ENCODE measurements at regions not wholly inside any gene's neighbourhood (a gene's known extent, or its start where the extent isn't known, plus 50 kb on each side); places are given as distances from the start of the nearest gene placed in this dataset.

DNA sequence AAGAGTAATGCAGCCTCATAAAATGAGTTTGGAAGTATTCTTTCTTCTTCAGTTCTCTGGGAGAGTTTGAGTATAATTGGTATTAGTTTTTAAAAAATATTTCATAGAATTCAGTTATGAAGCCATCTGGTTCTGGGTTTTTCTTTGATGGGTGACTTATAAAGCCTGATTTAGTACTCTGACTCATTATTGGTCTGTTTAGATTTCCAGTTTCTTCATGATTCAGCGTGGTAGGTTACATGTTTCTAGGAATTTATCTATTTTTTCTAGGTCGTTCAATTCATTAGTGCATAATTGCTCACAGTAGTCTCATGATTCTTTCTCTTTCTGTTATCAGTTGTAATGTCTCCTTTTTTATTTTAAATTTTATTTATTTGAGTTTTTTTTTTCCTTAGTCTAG, 111.2 kb downstream of the CEP44 start:
- no peak overlapping the region for H3K4me3 Mint-ChIP-seq (ENCODE audit: unreplicated experiment)
- no peaks in the 10 kb centered on the region for H3K36me3 Mint-ChIP-seq (ENCODE audit: low read depth)
- no peak overlapping the region for H3K27ac Mint-ChIP-seq (ENCODE audit: unreplicated experiment)
- TF ChIP-seq, protein P1, sequence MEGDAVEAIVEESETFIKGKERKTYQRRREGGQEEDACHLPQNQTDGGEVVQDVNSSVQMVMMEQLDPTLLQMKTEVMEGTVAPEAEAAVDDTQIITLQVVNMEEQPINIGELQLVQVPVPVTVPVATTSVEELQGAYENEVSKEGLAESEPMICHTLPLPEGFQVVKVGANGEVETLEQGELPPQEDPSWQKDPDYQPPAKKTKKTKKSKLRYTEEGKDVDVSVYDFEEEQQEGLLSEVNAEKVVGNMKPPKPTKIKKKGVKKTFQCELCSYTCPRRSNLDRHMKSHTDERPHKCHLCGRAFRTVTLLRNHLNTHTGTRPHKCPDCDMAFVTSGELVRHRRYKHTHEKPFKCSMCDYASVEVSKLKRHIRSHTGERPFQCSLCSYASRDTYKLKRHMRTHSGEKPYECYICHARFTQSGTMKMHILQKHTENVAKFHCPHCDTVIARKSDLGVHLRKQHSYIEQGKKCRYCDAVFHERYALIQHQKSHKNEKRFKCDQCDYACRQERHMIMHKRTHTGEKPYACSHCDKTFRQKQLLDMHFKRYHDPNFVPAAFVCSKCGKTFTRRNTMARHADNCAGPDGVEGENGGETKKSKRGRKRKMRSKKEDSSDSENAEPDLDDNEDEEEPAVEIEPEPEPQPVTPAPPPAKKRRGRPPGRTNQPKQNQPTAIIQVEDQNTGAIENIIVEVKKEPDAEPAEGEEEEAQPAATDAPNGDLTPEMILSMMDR (IDR thresholded peaks at IDR 0.05) = no peak
- DNase-seq (ENCODE audit: low spot score) = no peak
- H3K9me3 Mint-ChIP-seq (ENCODE audit: low read depth) = peaks cover 17% of the 10 kb centered on the region
- H3K27me3 Mint-ChIP-seq (ENCODE audit: low read depth) = peaks cover 28% of the 10 kb centered on the region
- H3K4me1 Mint-ChIP-seq (ENCODE audit: low read depth) = peaks cover 7% of the 10 kb centered on the region

DNA sequence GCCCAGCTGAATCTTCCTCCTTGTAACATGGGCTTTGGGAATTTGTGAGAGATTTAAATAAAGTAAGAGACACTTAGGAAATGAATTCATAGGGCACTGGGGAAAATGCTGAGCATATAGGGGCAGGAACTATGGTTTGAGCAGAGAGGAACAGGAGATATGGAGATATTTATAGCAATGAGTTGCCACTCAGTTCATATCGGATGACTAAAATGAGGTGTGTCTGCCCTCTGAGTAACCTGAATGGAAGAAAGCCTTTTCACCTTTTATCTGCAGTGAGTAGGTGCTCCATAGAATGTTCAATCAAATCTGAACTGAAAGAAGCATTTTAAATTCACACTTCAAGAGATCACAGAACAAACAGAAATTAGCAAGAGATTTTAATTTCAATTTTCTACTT, 105.7 kb downstream of the CEP44 start:
- no peak for DNase-seq (ENCODE audit: low spot score)
- no peaks in the 10 kb centered on the region for H3K36me3 Mint-ChIP-seq (ENCODE audit: low read depth)

DNA sequence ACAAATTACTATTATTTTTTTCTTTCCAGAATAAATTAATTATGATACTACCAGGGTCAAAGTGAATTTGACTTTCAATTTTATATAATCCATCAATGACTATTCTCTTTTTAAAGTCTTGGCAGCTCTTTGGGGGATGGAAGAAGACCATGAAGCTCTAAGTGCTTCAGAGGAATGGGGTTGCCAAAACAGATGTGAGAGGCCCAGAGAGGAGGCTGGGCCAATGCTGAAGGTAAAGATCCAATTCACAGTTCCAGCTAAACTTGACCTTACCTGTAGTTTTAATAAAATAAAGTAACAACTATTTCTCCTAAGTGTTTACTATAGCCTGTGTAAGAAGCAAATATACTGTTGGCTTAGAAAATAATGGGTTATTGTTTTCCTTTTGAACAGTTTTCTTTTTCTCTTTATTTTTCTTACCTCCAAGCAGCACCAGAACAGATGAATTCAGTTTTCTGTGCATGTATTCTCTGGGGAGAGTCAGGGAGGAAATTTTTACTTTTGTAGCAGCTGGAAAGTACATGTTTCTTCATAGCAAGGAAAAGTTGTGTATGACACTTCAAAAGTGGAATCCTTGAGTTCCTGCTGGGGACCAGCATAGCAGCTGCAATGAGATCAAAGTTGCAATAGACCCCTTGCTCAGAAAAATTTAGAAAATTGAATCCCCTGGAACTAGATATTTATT, 104.9 kb downstream of the CEP44 start:
- DNase-seq (ENCODE audit: low spot score) = no peak
- peaks cover 12% of the 10 kb centered on the region for H3K27me3 Mint-ChIP-seq (ENCODE audit: low read depth)
- no peak overlapping the region for H3K27ac Mint-ChIP-seq (ENCODE audit: unreplicated experiment)
- H3K4me1 Mint-ChIP-seq (ENCODE audit: low read depth) = no peaks in the 10 kb centered on the region
- TF ChIP-seq, protein P1 (IDR thresholded peaks at IDR 0.05) = no peak
- peaks cover 5% of the 10 kb centered on the region for H3K9me3 Mint-ChIP-seq (ENCODE audit: low read depth)
- H3K4me3 Mint-ChIP-seq (ENCODE audit: unreplicated experiment) = no peak overlapping the region
- no peaks in the 10 kb centered on the region for H3K36me3 Mint-ChIP-seq (ENCODE audit: low read depth)

More for the DNA sequence above, 105.7 kb downstream of the CEP44 start:
- TF ChIP-seq, protein P1 (IDR thresholded peaks at IDR 0.05) = no peak
- peaks cover 11% of the 10 kb centered on the region for H3K9me3 Mint-ChIP-seq (ENCODE audit: low read depth)
- H3K4me1 Mint-ChIP-seq (ENCODE audit: low read depth) = no peaks in the 10 kb centered on the region
- H3K27ac Mint-ChIP-seq (ENCODE audit: unreplicated experiment) = no peak overlapping the region
- no peak overlapping the region for H3K4me3 Mint-ChIP-seq (ENCODE audit: unreplicated experiment)
- H3K27me3 Mint-ChIP-seq (ENCODE audit: low read depth) = peaks cover 16% of the 10 kb centered on the region

DNA sequence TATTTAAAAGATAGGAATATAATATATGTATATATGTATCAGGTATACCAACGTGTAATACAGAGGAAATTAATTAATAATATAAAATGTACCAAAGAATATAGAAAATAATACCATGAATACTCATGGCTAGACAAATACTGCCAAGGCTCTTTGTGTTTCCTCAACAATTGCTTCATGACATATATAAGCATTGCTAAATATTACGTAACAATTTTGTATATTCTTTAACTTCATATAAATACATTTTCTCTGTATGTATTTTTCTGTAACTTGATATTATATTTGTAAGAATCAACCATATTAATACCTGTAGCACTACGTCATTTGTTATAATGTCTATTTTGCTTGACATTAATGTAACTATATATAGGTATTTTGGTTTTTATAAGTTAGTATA, 104.0 kb downstream of the CEP44 start:
- Mint-ChIP-seq H3K9me3 (ENCODE audit: low read depth) (no peaks in the 10 kb centered on the region), H3K27me3 (ENCODE audit: low read depth) (peaks cover 16% of the 10 kb centered on the region), H3K4me1 (ENCODE audit: low read depth) (no peaks in the 10 kb centered on the region), H3K4me3 (ENCODE audit: unreplicated experiment) (no peak overlapping the region), H3K36me3 (ENCODE audit: low read depth) (no peaks in the 10 kb centered on the region), H3K27ac (ENCODE audit: unreplicated experiment) (no peak overlapping the region)
- DNase-seq (ENCODE audit: low spot score) = no peak
- TF ChIP-seq, protein P1 (IDR thresholded peaks at IDR 0.05) = no peak

DNA sequence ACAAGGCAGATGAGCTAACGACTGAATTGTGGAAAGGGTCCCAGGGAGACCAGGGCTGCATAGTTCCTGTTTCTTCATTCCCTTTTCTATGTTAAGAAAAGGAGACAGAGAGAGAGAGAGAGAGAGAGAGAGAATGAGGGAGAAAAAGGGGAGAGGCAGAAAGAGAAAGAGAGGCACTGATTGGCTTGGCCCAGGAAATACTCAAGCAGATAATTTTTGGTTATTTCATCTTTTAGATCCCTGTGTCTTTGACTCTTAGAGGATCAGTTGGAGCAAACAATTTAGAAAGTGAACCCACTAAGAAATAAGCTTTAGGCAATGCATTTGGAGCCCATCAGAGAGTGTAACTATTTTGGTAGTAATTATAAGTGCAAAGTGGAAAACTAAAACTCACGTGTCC, 103.4 kb downstream of the CEP44 start:
- no peak for DNase-seq (ENCODE audit: low spot score)
- TF ChIP-seq, protein P1 (IDR thresholded peaks at IDR 0.05) = no peak
- no peak overlapping the region for H3K4me3 Mint-ChIP-seq (ENCODE audit: unreplicated experiment)
- H3K4me1 Mint-ChIP-seq (ENCODE audit: low read depth) = no peaks in the 10 kb centered on the region
- H3K27me3 Mint-ChIP-seq (ENCODE audit: low read depth) = peaks cover 14% of the 10 kb centered on the region
- no peak overlapping the region for H3K27ac Mint-ChIP-seq (ENCODE audit: unreplicated experiment)
- H3K9me3 Mint-ChIP-seq (ENCODE audit: low read depth) = no peaks in the 10 kb centered on the region
- H3K36me3 Mint-ChIP-seq (ENCODE audit: low read depth) = no peaks in the 10 kb centered on the region

All from chondrocyte (in vitro differentiated cells).